ENCODE measurements at regions not wholly inside any gene's neighbourhood (a gene's known extent, or its start where the extent isn't known, plus 50 kb on each side); places are given as distances from the start of the nearest gene placed in this dataset.

GRCh38 chr6:169944061-169944337, 192.6 kb downstream of the ERMARD start:
- no peak for DNase-seq (ENCODE audit: low read depth)
- no peak overlapping the region for H3K4me3 ChIP-seq (ENCODE audit: low read length)
- TF ChIP-seq CTCF (IDR thresholded peaks at IDR 0.05; ENCODE audit: insufficient read depth, low read depth, low read length, missing control alignments), result no peak

- no peak for DNase-seq (ENCODE audit: low read depth)
- no peak overlapping the region for H3K4me3 ChIP-seq (ENCODE audit: low read length)
- TF ChIP-seq CTCF (IDR thresholded peaks at IDR 0.05; ENCODE audit: insufficient read depth, low read depth, low read length, missing control alignments), result no peak
These were observed 192.0 kb downstream of the ERMARD start for GRCh38 chr6:169943241-169944060.

- no peak for DNase-seq (ENCODE audit: low read depth)
- H3K4me3 ChIP-seq (ENCODE audit: low read length), result no peak overlapping the region
- TF ChIP-seq CTCF (IDR thresholded peaks at IDR 0.05; ENCODE audit: insufficient read depth, low read depth, low read length, missing control alignments), result no peak
These were observed 190.8 kb downstream of the ERMARD start for GRCh38 chr6:169942173-169942572.

GRCh38 chr6:169940481-169941271, 189.3 kb downstream of the ERMARD start:
- no peak for TF ChIP-seq CTCF (IDR thresholded peaks at IDR 0.05; ENCODE audit: insufficient read depth, low read depth, low read length, missing control alignments)
- DNase-seq (ENCODE audit: low read depth), result no peak
- H3K4me3 ChIP-seq (ENCODE audit: low read length), result no peak overlapping the region

- TF ChIP-seq CTCF (IDR thresholded peaks at IDR 0.05; ENCODE audit: insufficient read depth, low read depth, low read length, missing control alignments), result no peak
- no peak overlapping the region for H3K4me3 ChIP-seq (ENCODE audit: low read length)
- DNase-seq (ENCODE audit: low read depth), result no peak
These were observed 188.2 kb downstream of the ERMARD start for GRCh38 chr6:169939554-169940164.

- DNase-seq (ENCODE audit: low read depth), result no peak
- TF ChIP-seq CTCF (IDR thresholded peaks at IDR 0.05; ENCODE audit: insufficient read depth, low read depth, low read length, missing control alignments), result no peak
- no peak overlapping the region for H3K4me3 ChIP-seq (ENCODE audit: low read length)
These were observed 187.3 kb downstream of the ERMARD start for GRCh38 chr6:169938731-169939130.

All from epithelial cell of esophagus (primary cell).